Activated CD4-positive, alpha-beta memory T cell treated with anti-CD3 and anti-CD28 coated beads, Interleukin-2, amount 10 ng/mL, durations not matched to agents 7 days and 5 days (primary cell): ENCODE measurements at regions not wholly inside any gene's neighbourhood (a gene's known extent, or its start where the extent isn't known, plus 50 kb on each side); places are given as distances from the start of the nearest gene placed in this dataset.

ENCODE experiments used
- CTCF ChIA-PET: fragments of 350-600 bp; sonication (Branson Sonifier 250); formaldehyde crosslinking; loops from one replicate; lab custom pipeline; 2021; ENCODE audit warnings: antibody characterized with exemption, inconsistent platforms; lab: Charles Lee
- POLR2A ChIA-PET: fragments of 350-600 bp; sonication (Branson Sonifier 250); formaldehyde crosslinking; loops from one replicate; lab custom pipeline; 2021; ENCODE audit warnings: antibody characterized with exemption; lab: Charles Lee
- DNase-seq: peaks from one replicate; pipeline ENCODE4 v3.0.0-alpha.2; 2020
- H3K27ac Mint-ChIP-seq: one replicate; pipeline ENCODE4 v1.8.0; 2021; ENCODE audit warnings: mild to moderate bottlenecking, mixed read lengths
- H3K27me3 Mint-ChIP-seq: one replicate; pipeline ENCODE4 v1.8.0; 2021; ENCODE audit warnings: mixed read lengths
- H3K36me3 Mint-ChIP-seq: one replicate; pipeline ENCODE4 v1.8.0; 2021; ENCODE audit warnings: low read depth, mixed read lengths
- H3K4me1 Mint-ChIP-seq: one replicate; pipeline ENCODE4 v1.8.0; 2021; ENCODE audit warnings: mixed read lengths
- H3K4me3 Mint-ChIP-seq: one replicate; pipeline ENCODE4 v1.8.0; 2021; ENCODE audit warnings: mild to moderate bottlenecking, mixed read lengths
- H3K9me3 Mint-ChIP-seq: one replicate; pipeline ENCODE4 v1.8.0; 2021; ENCODE audit warnings: mixed read lengths

DNA sequence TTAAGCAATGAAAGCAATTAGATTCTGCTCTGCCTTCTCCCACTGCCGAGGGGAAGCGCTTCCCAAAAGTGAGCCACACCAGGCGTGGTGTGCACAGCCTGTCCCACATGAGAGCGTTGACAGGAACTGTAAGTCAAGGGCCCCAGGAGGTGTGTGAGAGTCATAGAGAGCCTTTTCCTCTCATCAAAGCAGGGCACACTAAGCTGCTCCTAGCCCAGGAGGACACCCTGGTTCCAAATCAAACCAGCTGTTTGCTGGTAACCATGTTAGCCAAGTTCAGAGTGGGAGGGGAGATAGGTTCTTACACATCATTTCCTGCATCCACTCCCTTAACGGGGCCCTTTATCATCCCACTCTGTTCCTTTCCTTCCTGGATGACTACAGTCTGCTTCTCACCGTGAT, 98.3 kb downstream of the SPTSSA start:
- no peak for DNase-seq
- H3K36me3 Mint-ChIP-seq = no peaks in the 10 kb centered on the region
- no peak overlapping the region for H3K4me3 Mint-ChIP-seq
- ChIA-PET CTCF (no interaction called here), POLR2A (no interaction called here)
- no peak overlapping the region for H3K27ac Mint-ChIP-seq
- peaks cover 14% of the 10 kb centered on the region for H3K27me3 Mint-ChIP-seq
- no peaks in the 10 kb centered on the region for H3K9me3 Mint-ChIP-seq
- no peaks in the 10 kb centered on the region for H3K4me1 Mint-ChIP-seq

DNA sequence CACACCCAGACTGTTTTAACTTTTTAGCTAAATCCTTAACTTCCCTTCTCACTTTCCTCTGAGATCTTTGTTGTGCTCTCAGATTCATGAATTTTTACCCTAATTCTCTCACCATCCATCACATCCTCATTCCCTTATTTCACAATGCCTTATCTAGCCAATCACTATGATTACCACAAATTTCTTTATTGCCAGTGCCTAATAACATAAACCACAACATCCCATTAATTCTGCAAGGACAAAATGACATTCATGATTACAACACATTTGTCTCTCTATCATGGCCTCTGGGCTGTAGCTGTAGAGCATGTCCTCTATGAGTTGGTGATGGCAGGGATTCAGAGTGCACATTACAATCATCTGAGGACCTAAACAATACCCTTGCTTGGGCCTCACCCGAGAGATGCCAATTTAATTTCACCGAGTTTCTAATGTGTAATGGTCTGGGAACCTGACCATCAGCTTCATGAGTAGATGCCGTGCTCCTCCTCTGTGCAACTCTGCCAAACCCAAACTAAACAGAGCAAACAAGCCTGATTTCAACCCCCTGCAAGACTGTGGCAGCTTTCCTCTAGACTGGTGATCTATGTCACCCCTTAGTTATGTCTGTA, 99.3 kb downstream of the SPTSSA start:
- CTCF ChIA-PET = no interaction called here
- Mint-ChIP-seq H3K27me3 (peaks cover 12% of the 10 kb centered on the region), H3K4me1 (no peaks in the 10 kb centered on the region), H3K27ac (no peak overlapping the region), H3K36me3 (no peaks in the 10 kb centered on the region), H3K9me3 (no peaks in the 10 kb centered on the region), H3K4me3 (no peak overlapping the region)
- POLR2A ChIA-PET = no interaction called here
- DNase-seq = no peak

DNA sequence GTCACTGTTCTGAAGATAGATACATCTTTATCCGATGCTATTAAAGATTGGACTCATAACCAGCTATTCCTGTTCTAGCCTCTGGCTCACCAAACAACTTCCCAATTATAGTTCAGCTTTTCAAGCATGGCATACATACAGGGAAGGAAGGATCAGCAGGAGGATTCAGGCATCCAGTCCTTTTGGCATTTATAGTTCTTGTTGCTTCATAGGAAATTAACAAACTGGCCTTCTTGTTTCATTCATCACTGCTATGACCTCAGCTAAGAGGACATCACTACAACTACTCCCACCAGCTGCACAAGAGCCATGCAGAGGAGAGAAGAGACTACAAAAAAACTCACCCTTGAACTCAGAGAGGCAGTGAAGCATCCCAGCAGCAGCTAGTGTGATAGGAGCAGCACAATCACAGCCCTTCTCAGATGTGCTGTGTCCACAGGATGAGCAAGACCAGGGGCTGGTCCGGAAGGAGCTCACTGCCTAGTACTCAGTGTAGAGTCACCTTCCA, 100.5 kb downstream of the SPTSSA start:
- H3K4me3 Mint-ChIP-seq = no peak overlapping the region
- no peaks in the 10 kb centered on the region for H3K36me3 Mint-ChIP-seq
- H3K27ac Mint-ChIP-seq = no peak overlapping the region
- CTCF ChIA-PET = interaction anchor here (1.5 kb wide), 1 partner anchor 39 kb away, joined by 7 read pairs; no protein-coding TSS in a partner anchor
- no peak for DNase-seq
- no peaks in the 10 kb centered on the region for H3K9me3 Mint-ChIP-seq
- peaks cover 12% of the 10 kb centered on the region for H3K27me3 Mint-ChIP-seq
- POLR2A ChIA-PET = no interaction called here
- no peaks in the 10 kb centered on the region for H3K4me1 Mint-ChIP-seq

DNA sequence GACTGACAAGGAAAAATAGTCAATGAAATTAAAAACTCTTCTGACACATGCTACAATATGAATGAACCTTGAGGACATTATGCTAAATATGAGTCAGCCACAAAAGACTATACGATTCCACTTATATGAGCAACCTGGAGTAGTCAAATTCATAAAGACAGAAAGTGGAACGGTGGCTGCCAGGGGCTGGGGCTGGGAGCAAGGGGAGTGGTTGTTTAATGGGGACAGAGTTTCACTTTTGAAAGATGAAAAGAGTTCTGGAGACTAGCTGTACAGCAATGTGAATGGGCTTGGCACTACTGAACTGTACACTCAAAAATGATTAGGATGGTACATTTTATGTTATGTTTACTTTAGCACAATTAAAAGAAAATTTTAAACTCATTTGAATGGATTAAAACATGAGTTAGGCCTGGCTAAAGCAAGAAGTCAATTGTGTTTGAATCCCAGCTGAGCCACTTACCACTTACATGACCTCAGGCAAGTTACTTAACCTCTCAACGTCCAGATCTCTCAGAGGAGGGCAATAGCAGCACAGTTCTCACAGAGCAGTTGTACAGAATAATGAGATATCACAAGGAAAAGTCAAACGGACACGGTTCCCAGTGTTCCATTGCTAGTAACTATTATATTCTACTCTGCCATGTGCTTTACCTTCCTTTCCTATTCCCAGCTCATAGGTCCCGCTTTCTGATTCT, 102.5 kb downstream of the SPTSSA start:
- POLR2A ChIA-PET = no interaction called here
- Mint-ChIP-seq H3K27me3 (peaks cover 7% of the 10 kb centered on the region), H3K4me1 (no peaks in the 10 kb centered on the region), H3K36me3 (no peaks in the 10 kb centered on the region), H3K27ac (no peak overlapping the region), H3K4me3 (no peak overlapping the region), H3K9me3 (no peaks in the 10 kb centered on the region)
- no peak for DNase-seq
- CTCF ChIA-PET = no interaction called here

DNA sequence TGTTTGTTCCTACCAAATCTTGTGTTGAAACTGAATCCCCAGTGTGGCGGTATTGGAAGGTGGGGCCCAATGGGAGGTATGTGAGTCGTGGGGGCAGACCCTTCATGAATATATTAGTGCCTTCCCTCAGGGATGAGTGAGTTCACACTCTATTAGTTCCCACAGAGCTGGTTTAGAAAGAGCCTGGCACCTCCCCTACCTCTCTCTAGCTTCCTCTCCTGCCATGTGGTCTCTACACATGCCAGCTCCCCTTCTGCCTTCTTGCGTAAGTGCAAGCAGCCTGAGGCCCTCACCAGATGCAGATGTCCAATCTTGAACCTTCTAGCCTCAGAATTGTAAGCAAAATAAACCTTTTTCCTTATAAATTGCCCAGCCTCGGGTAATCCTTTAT, 105.8 kb downstream of the SPTSSA start:
- H3K9me3 Mint-ChIP-seq = no peaks in the 10 kb centered on the region
- DNase-seq = no peak
- no peaks in the 10 kb centered on the region for H3K36me3 Mint-ChIP-seq
- ChIA-PET POLR2A (no interaction called here), CTCF (interaction anchor here (1.4 kb wide), 1 partner anchor 11 kb away, joined by 3 read pairs; no protein-coding TSS in a partner anchor)
- H3K4me3 Mint-ChIP-seq = no peak overlapping the region
- H3K27ac Mint-ChIP-seq = no peak overlapping the region
- no peaks in the 10 kb centered on the region for H3K4me1 Mint-ChIP-seq
- no peaks in the 10 kb centered on the region for H3K27me3 Mint-ChIP-seq

DNA sequence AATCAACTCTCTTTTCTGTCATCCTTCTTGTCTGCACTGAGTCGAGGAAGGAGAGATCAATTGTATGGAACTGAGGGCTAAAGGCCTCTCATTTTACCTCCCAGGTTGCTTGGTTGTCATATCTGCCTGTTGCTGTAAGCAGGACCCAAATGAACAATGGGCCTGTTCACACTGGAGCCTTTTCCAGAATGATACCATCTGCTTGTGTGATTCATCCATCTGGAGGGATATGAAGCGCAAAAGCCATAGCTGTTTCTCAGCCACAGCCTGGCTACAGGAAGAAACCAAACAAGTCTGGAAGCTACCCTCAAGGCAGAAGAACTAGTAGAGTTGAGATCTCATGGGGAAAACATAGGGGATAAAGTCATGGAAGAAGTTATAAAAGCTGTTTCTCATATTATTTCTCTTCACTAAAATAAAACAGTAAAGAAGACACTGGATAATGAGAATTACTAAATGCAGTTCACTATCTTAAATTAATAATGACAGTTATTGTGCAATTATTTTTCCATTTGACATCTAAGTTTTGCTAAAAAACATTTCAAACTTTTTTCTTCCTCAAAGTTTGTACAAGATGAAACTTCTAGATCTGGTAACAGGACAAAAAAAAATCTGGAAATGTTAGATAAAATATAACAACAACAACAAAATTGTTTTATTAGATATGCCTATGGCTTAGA, 106.3 kb downstream of the SPTSSA start:
- ChIA-PET CTCF (interaction anchor here (1.4 kb wide), 1 partner anchor 11 kb away, joined by 3 read pairs; no protein-coding TSS in a partner anchor), POLR2A (no interaction called here)
- no peaks in the 10 kb centered on the region for H3K9me3 Mint-ChIP-seq
- no peak overlapping the region for H3K4me3 Mint-ChIP-seq
- no peak for DNase-seq
- no peaks in the 10 kb centered on the region for H3K36me3 Mint-ChIP-seq
- no peaks in the 10 kb centered on the region for H3K27me3 Mint-ChIP-seq
- no peak overlapping the region for H3K27ac Mint-ChIP-seq
- no peaks in the 10 kb centered on the region for H3K4me1 Mint-ChIP-seq

DNA sequence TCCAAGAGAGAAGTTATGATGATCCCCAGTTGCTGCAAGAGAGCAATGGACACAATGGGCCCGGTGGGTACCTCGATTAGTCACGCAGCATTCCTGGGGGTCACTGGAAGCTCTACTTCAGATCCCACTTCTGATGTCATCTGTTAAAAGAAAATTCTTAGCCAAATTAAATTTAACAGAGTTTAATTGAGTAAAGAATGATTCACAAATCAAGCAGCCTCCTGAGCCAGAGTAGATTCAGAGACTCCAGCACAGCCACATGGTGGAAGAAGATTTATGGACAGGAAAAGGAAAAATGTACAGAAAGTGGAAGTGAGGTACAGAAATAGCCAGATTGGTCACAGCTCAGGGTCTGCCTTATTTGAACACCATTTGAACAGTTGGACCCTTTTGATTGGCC, 107.5 kb downstream of the SPTSSA start:
- CTCF ChIA-PET = no interaction called here

DNA sequence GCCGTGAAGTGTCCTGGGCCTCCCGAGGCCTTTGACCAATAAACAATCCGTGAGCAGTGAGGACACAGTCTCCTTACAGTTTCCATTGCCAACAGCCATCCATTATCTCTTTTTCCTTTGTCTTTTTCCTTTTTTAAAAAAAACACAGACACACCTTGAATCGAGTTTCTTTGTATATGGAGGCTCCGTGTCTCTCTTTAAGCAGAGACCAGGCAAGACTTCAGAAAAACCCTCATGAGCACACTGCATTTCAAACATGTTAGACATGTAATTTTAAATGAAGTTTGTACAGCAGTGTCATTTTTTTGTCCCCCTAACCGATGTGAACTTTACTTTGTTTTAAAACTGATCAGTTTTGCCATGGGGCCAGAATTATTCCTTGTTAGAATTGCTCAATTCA, 111.1 kb downstream of the SPTSSA start:
- H3K4me1 Mint-ChIP-seq = no peaks in the 10 kb centered on the region
- H3K4me3 Mint-ChIP-seq = no peak overlapping the region
- no peaks in the 10 kb centered on the region for H3K9me3 Mint-ChIP-seq
- H3K27me3 Mint-ChIP-seq = no peaks in the 10 kb centered on the region
- ChIA-PET CTCF (no interaction called here), POLR2A (no interaction called here)
- no peak for DNase-seq
- H3K36me3 Mint-ChIP-seq = no peaks in the 10 kb centered on the region
- H3K27ac Mint-ChIP-seq = no peak overlapping the region

More for the DNA sequence above, 107.5 kb downstream of the SPTSSA start:
- no peak overlapping the region for H3K27ac Mint-ChIP-seq
- no peaks in the 10 kb centered on the region for H3K9me3 Mint-ChIP-seq
- no peak overlapping the region for H3K4me3 Mint-ChIP-seq
- POLR2A ChIA-PET = no interaction called here
- H3K27me3 Mint-ChIP-seq = no peaks in the 10 kb centered on the region
- no peak for DNase-seq
- H3K36me3 Mint-ChIP-seq = no peaks in the 10 kb centered on the region
- H3K4me1 Mint-ChIP-seq = no peaks in the 10 kb centered on the region

DNA sequence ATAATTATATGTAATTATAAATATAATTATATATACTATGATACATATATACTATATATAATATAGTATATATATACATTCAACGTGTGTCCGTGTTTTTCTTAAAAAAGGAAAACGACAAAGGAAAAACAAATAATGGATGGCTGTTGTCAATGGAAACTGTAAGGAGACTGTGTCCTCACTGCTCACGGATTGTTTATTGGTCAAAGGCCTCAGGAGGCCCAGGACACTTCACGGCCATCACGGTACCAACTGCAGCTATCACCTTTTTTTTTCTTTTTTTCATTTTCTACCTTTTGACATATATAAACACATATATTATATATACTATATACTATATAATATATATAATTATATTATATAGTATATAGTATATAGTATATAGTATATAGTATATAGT, 113.4 kb downstream of the SPTSSA start:
- Mint-ChIP-seq H3K36me3 (no peaks in the 10 kb centered on the region), H3K27ac (no peak overlapping the region), H3K9me3 (no peaks in the 10 kb centered on the region), H3K27me3 (no peaks in the 10 kb centered on the region), H3K4me3 (no peak overlapping the region), H3K4me1 (no peaks in the 10 kb centered on the region)
- ChIA-PET POLR2A (no interaction called here), CTCF (no interaction called here)
- no peak for DNase-seq

DNA sequence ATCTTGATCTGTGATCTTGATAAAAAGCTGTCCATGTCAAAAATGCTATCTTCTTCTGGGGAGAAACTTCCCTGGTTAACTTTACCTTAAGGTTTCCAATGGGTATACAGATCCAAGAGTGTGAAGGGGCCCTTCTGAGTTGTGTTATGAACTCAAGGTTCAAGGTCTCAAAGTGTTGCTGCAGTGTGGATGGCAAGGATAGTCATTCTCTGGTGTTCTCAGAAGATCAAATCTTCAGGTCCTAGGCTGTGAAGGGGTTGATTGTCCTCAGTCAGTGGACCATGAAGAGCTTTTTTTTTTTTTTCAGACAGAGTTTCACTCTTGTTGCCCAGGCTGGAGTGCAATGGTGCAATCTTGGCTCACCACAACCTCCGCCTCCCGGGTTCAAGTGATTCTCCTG, 114.4 kb downstream of the SPTSSA start:
- Mint-ChIP-seq H3K4me3 (no peak overlapping the region), H3K9me3 (no peaks in the 10 kb centered on the region), H3K4me1 (no peaks in the 10 kb centered on the region), H3K27ac (no peak overlapping the region), H3K36me3 (no peaks in the 10 kb centered on the region), H3K27me3 (no peaks in the 10 kb centered on the region)
- POLR2A ChIA-PET = no interaction called here
- CTCF ChIA-PET = no interaction called here
- no peak for DNase-seq

DNA sequence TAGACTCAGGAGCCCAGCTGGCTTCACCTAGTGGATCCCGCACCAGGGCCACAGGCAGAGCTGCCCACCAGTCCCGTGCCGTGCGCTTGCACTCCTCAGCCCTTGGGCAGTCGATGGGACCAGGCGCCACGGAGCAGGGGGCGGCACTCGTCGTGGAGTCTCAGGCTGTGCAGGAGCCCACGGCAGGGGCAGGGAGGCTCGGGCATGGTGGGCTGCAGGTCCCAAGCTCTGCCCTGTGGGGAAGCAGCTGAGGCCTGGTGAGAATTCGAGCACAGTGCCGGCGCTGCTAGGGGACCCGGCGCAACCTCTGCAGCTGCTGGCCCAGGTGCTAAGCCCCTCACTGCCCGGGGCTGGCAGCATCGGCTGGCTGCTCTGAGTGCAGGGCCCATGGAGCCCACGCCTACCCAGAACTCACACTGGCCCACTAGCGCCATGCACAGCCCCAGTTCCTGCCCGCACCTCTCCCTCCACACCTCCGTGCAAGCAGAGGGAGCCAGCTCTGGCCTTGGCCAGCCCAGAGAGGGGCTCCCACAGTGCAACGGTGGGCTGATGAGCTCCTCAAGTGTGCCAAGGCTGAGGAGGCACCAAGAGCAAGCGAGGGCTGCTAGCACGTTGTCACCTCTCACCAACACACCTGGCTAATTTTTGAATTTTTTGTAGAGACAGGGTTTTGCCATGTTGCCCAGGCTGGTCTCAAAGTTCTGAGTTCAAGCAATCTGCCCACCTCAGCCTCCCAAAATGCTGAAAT, 116.1 kb downstream of the SPTSSA start:
- H3K27me3 Mint-ChIP-seq = no peaks in the 10 kb centered on the region
- H3K9me3 Mint-ChIP-seq = no peaks in the 10 kb centered on the region
- H3K36me3 Mint-ChIP-seq = no peaks in the 10 kb centered on the region
- DNase-seq = no peak
- no peak overlapping the region for H3K4me3 Mint-ChIP-seq
- H3K27ac Mint-ChIP-seq = no peak overlapping the region
- H3K4me1 Mint-ChIP-seq = no peaks in the 10 kb centered on the region
- ChIA-PET CTCF (interaction anchor here (1.6 kb wide), 1 partner anchor 14 kb away, joined by 6 read pairs; no protein-coding TSS in a partner anchor), POLR2A (no interaction called here)

DNA sequence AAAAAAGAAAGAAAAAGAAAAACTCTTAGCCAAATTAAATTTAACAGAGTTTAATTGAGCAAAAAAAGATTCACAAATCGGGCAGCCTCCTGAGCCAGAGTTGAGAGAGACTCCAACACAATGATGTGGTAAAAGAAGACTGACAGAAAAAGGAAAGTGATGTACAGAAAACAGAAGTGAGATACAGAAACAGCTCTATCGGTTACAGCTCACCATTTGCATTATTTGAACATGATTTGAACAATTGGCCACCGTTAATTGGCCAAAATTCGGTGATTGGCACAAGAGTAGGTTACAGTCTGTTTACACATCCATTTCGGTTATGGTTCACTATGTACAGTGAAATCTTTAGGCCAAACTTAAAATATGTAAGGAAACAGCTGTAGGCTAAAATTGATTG, 117.7 kb downstream of the SPTSSA start:
- no peaks in the 10 kb centered on the region for H3K4me1 Mint-ChIP-seq
- H3K36me3 Mint-ChIP-seq = no peaks in the 10 kb centered on the region
- DNase-seq = no peak
- no peaks in the 10 kb centered on the region for H3K9me3 Mint-ChIP-seq
- H3K27ac Mint-ChIP-seq = no peak overlapping the region
- ChIA-PET POLR2A (no interaction called here), CTCF (interaction anchor here (1.1 to 1.6 kb wide), 2 partner anchors 13 to 16 kb away, joined by 4 to 6 read pairs; no protein-coding TSS in a partner anchor)
- H3K27me3 Mint-ChIP-seq = no peaks in the 10 kb centered on the region
- H3K4me3 Mint-ChIP-seq = no peak overlapping the region
